Parathyroid adenoma (tissue), 2 donors: ENCODE measurements at regions not wholly inside any gene's neighbourhood (a gene's known extent, or its start where the extent isn't known, plus 50 kb on each side); places are given as distances from the start of the nearest gene placed in this dataset.
"Not testable (repeated sequence)": the region's sequence is repeated elsewhere in the genome, so short reads cannot be mapped to it uniquely, and the experiment has no call there.

ENCODE experiments used
- H2AFZ ChIP-seq: fragments of 300-600 bp; sonication (generic); one replicate; pipeline ENCODE4 v1.7.0; 2017; ENCODE audit warnings: antibody characterized with exemption, mild to moderate bottlenecking
- H3K27ac ChIP-seq: fragments of 300-600 bp; sonication (generic); one replicate; pipeline ENCODE4 v1.7.0; 2017
- H3K27me3 ChIP-seq: fragments of 300-600 bp; sonication (generic); one replicate; pipeline ENCODE4 v1.7.0; 2017; ENCODE audit warnings: low read length; ENCODE audit not compliant: control insufficient read depth, insufficient read depth
- H3K36me3 ChIP-seq: fragments of 300-600 bp; sonication (generic); one replicate; pipeline ENCODE4 v1.7.0; 2017; ENCODE audit warnings: low read length; ENCODE audit not compliant: control insufficient read depth, insufficient read depth
- H3K4me1 ChIP-seq: fragments of 300-600 bp; sonication (generic); one replicate; pipeline ENCODE4 v1.7.0; 2017; ENCODE audit warnings: control low read depth
- H3K4me2 ChIP-seq: fragments of 300-600 bp; sonication (generic); one replicate; pipeline ENCODE4 v1.7.0; 2017; ENCODE audit warnings: low read length
- H3K4me3 ChIP-seq: fragments of 300-600 bp; sonication (generic); one replicate; pipeline ENCODE4 v1.7.0; 2017; ENCODE audit warnings: low read depth, low read length
- H3K79me2 ChIP-seq: fragments of 300-600 bp; sonication (generic); one replicate; pipeline ENCODE4 v1.7.0; 2017; ENCODE audit warnings: control low read depth
- H3K9ac ChIP-seq: fragments of 300-600 bp; sonication (generic); one replicate; pipeline ENCODE4 v1.7.0; 2017; ENCODE audit warnings: mild to moderate bottlenecking
- H3K9me3 ChIP-seq: fragments of 300-600 bp; sonication (generic); one replicate; pipeline ENCODE4 v1.7.0; 2017; ENCODE audit warnings: low read length; ENCODE audit not compliant: control insufficient read depth
- TF ChIP-seq, protein P1 (sequence below): fragments of 300-600 bp; sonication (generic); IDR thresholded peaks from one replicate; pipeline ENCODE4 v1.7.0; 2017; ENCODE audit warnings: antibody characterized with exemption, mild to moderate bottlenecking
- donor health status: primary hyperparathyroidism.

- TF ChIP-seq, protein P1, sequence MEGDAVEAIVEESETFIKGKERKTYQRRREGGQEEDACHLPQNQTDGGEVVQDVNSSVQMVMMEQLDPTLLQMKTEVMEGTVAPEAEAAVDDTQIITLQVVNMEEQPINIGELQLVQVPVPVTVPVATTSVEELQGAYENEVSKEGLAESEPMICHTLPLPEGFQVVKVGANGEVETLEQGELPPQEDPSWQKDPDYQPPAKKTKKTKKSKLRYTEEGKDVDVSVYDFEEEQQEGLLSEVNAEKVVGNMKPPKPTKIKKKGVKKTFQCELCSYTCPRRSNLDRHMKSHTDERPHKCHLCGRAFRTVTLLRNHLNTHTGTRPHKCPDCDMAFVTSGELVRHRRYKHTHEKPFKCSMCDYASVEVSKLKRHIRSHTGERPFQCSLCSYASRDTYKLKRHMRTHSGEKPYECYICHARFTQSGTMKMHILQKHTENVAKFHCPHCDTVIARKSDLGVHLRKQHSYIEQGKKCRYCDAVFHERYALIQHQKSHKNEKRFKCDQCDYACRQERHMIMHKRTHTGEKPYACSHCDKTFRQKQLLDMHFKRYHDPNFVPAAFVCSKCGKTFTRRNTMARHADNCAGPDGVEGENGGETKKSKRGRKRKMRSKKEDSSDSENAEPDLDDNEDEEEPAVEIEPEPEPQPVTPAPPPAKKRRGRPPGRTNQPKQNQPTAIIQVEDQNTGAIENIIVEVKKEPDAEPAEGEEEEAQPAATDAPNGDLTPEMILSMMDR = no peak
- no peaks in the 10 kb centered on the region for H3K4me1 ChIP-seq
- H3K36me3 ChIP-seq = no peaks in the 10 kb centered on the region
- no peak overlapping the region for H3K27ac ChIP-seq
- no peak overlapping the region for H3K9ac ChIP-seq
- H3K79me2 ChIP-seq = no peaks in the 10 kb centered on the region
- no peak overlapping the region for H3K4me3 ChIP-seq
- no peaks in the 10 kb centered on the region for H3K9me3 ChIP-seq
- H3K27me3 ChIP-seq = no peaks in the 10 kb centered on the region
- H3K4me2 ChIP-seq = no peak overlapping the region
- H2AFZ ChIP-seq = no peak overlapping the region
These were observed 162.8 kb downstream of the MANEA start for GRCh38 chr6:95740157-95740556.

- TF ChIP-seq, protein P1 = no peak
These were observed 163.7 kb downstream of the MANEA start for GRCh38 chr6:95741045-95741444.

GRCh38 chr6:95742767-95743289, 165.5 kb downstream of the MANEA start:
- Histone ChIP-seq H3K9me3 (no peaks in the 10 kb centered on the region), H3K4me2 (no peak overlapping the region), H3K9ac (no peak overlapping the region), H3K27ac (no peak overlapping the region), H3K27me3 (no peaks in the 10 kb centered on the region), H3K4me3 (no peak overlapping the region), H3K36me3 (no peaks in the 10 kb centered on the region), H3K79me2 (no peaks in the 10 kb centered on the region), H3K4me1 (no peaks in the 10 kb centered on the region), H2AFZ (no peak overlapping the region)
- TF ChIP-seq, protein P1 = no peak

More at GRCh38 chr6:95741045-95741444, 163.7 kb downstream of the MANEA start:
- H3K36me3 ChIP-seq = no peaks in the 10 kb centered on the region
- H3K9me3 ChIP-seq = no peaks in the 10 kb centered on the region
- no peaks in the 10 kb centered on the region for H3K27me3 ChIP-seq
- H3K4me3 ChIP-seq = no peak overlapping the region
- H3K27ac ChIP-seq = no peak overlapping the region
- H3K4me1 ChIP-seq = no peaks in the 10 kb centered on the region
- no peak overlapping the region for H3K4me2 ChIP-seq
- H3K79me2 ChIP-seq = no peaks in the 10 kb centered on the region
- no peak overlapping the region for H3K9ac ChIP-seq
- H2AFZ ChIP-seq = no peak overlapping the region

- no peak overlapping the region for H2AFZ ChIP-seq
- no peak overlapping the region for H3K27ac ChIP-seq
- TF ChIP-seq, protein P1 = no peak
- H3K4me2 ChIP-seq = no peak overlapping the region
- H3K9ac ChIP-seq = no peak overlapping the region
- no peaks in the 10 kb centered on the region for H3K27me3 ChIP-seq
- H3K4me3 ChIP-seq = no peak overlapping the region
- H3K79me2 ChIP-seq = no peaks in the 10 kb centered on the region
- H3K9me3 ChIP-seq = no peaks in the 10 kb centered on the region
- no peaks in the 10 kb centered on the region for H3K36me3 ChIP-seq
- no peaks in the 10 kb centered on the region for H3K4me1 ChIP-seq
These were observed 166.3 kb downstream of the MANEA start for GRCh38 chr6:95743591-95743990.

GRCh38 chr6:95758236-95759069, 181.1 kb downstream of the MANEA start:
- not testable (repeated sequence) for H3K9ac ChIP-seq, H2AFZ ChIP-seq, H3K4me1 ChIP-seq, H3K4me3 ChIP-seq, H3K79me2 ChIP-seq, H3K9me3 ChIP-seq, H3K4me2 ChIP-seq, H3K27me3 ChIP-seq, H3K27ac ChIP-seq, H3K36me3 ChIP-seq
